ENCODE measurements at regions not wholly inside any gene's neighbourhood (a gene's known extent, or its start where the extent isn't known, plus 50 kb on each side); places are given as distances from the start of the nearest gene placed in this dataset.

DNA sequence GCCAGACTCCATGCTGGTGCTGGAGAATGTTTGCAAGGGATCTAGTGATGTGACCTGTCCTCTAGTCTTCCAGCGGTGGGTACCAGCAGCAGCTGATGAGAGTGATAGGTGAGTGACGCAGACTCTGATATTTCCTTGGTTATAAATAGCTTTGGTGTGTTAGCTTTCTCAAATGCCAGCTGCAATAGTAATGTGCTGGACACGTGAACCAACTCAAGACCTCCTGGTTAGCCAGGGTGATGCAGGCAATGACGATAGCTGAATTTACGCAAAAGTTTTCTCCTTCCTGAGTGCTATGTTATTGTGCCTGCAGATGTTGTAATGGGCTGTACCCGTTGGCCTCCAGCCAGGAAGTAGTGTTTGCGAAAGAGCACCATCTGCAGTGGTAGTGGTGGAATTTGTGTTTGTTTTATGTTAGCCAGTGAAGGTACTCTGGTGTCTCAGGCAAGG lies 129.5 kb downstream of the CYSLTR2 start:
- H3K4me3 ChIP-seq (replicated peaks; ENCODE audit: low read depth, low read length): no peak overlapping the region

DNA sequence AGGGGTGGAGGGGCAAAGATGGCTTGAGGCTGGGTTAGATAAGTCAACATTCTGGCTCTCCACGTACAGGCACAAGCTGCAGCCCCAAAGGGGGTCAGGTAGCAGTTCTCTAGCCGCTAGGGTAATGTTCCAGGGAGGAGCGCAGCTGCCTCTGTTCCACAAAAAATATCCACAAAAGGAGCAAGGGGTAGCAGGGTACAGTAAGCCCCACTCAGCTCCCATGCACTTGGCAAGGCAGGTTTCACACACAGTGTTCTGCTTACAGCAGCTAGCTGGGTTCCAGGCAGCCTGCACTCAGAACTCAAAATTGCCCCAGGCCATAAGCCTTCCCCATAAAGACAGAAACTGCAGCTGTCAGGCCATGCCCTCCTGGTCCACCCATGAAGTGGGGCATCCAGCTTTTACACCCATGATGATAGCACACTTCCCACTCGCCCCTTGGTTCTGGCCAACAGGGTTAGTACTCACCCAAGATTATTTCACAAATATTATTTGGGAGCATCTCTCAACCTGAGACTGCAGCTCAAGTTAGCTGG lies 130.0 kb downstream of the CYSLTR2 start:
- Histone ChIP-seq H3K27me3 (replicated peaks; ENCODE audit: control insufficient read depth, insufficient read depth, low read length) (no peaks in the 10 kb centered on the region), H3K4me3 (replicated peaks; ENCODE audit: low read depth, low read length) (no peak overlapping the region), H3K36me3 (ENCODE audit: control insufficient read depth, insufficient read depth, low read length) (no peaks in the 10 kb centered on the region)
- DNase-seq (ENCODE audit: extremely low read depth, insufficient read length): no peak
- TF ChIP-seq, protein P1, sequence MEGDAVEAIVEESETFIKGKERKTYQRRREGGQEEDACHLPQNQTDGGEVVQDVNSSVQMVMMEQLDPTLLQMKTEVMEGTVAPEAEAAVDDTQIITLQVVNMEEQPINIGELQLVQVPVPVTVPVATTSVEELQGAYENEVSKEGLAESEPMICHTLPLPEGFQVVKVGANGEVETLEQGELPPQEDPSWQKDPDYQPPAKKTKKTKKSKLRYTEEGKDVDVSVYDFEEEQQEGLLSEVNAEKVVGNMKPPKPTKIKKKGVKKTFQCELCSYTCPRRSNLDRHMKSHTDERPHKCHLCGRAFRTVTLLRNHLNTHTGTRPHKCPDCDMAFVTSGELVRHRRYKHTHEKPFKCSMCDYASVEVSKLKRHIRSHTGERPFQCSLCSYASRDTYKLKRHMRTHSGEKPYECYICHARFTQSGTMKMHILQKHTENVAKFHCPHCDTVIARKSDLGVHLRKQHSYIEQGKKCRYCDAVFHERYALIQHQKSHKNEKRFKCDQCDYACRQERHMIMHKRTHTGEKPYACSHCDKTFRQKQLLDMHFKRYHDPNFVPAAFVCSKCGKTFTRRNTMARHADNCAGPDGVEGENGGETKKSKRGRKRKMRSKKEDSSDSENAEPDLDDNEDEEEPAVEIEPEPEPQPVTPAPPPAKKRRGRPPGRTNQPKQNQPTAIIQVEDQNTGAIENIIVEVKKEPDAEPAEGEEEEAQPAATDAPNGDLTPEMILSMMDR (IDR thresholded peaks at IDR 0.05; ENCODE audit: insufficient read depth, low read length, poor library complexity, severe bottlenecking): no peak

More for the DNA sequence above, 129.5 kb downstream of the CYSLTR2 start:
- TF ChIP-seq, protein P1 (IDR thresholded peaks at IDR 0.05; ENCODE audit: insufficient read depth, low read length, poor library complexity, severe bottlenecking): no peak
- no peak for DNase-seq (ENCODE audit: extremely low read depth, insufficient read length)
- H3K27me3 ChIP-seq (replicated peaks; ENCODE audit: control insufficient read depth, insufficient read depth, low read length): no peaks in the 10 kb centered on the region
- no peaks in the 10 kb centered on the region for H3K36me3 ChIP-seq (ENCODE audit: control insufficient read depth, insufficient read depth, low read length)

DNA sequence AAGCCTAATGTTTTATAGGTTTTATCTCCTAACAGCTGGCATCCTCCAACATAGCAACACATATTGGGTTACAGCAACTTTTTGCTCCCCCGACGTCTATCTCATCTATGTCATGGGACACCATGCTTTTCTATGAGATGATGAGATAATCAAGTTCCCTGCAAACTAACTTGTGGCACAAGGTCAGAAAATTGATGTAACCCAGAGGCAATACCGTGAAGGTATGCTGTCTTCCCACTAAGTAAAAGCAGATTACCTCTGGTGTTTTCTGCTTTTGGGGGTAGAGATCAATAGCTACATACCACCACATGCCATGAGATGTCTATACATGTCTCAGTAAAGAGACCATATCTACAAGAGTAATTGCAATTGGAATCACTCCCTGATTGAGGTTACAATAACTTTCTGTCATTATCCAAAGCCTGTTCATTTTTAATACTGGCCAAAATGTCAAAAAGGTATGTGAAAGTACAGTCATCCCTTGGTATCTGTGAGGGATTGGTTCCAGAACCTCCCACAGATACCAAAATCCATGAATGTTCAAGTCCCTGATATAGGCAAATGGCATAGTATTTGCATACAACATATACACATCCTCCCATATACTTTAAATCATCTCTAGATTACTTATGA lies 131.3 kb downstream of the CYSLTR2 start:
- TF ChIP-seq, protein P1 (IDR thresholded peaks at IDR 0.05; ENCODE audit: insufficient read depth, low read length, poor library complexity, severe bottlenecking): no peak
- H3K36me3 ChIP-seq (ENCODE audit: control insufficient read depth, insufficient read depth, low read length): no peaks in the 10 kb centered on the region
- DNase-seq (ENCODE audit: extremely low read depth, insufficient read length): no peak
- H3K27me3 ChIP-seq (replicated peaks; ENCODE audit: control insufficient read depth, insufficient read depth, low read length): no peaks in the 10 kb centered on the region
- no peak overlapping the region for H3K4me3 ChIP-seq (replicated peaks; ENCODE audit: low read depth, low read length)

GRCh38 chr13:48790199-48790598 lies 136.5 kb downstream of the CYSLTR2 start:
- H3K27me3 ChIP-seq (replicated peaks; ENCODE audit: control insufficient read depth, insufficient read depth, low read length): no peaks in the 10 kb centered on the region; the same call in 1 of the 2 replicates
- DNase-seq (ENCODE audit: extremely low read depth, insufficient read length): no peak
- no peaks in the 10 kb centered on the region for H3K36me3 ChIP-seq (ENCODE audit: control insufficient read depth, insufficient read depth, low read length)
- TF ChIP-seq, protein P1 (IDR thresholded peaks at IDR 0.05; ENCODE audit: insufficient read depth, low read length, poor library complexity, severe bottlenecking): no peak
- no peak overlapping the region for H3K4me3 ChIP-seq (replicated peaks; ENCODE audit: low read depth, low read length)

DNA sequence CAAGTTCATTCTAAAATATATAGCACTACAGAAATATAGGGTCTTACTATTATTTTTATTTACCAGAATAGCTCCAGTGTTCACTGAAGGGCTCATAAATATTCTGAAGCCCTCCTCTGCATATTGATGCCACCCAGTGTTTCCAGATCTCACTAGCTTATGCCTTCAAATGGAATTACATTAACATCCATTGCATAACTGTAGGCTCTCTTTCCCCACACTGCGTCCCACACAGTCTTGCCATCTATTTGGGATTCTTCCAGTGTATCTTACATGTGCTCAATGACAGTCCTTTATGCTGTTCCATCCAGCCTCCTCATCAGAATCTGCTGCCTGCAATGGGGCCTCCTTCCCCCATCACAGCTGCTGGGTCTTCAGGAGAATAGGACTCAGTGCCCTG lies 137.2 kb downstream of the CYSLTR2 start:
- Histone ChIP-seq H3K4me3 (replicated peaks; ENCODE audit: low read depth, low read length) (no peak overlapping the region), H3K27me3 (replicated peaks; ENCODE audit: control insufficient read depth, insufficient read depth, low read length) (no peaks in the 10 kb centered on the region; the same call in 1 of the 2 replicates), H3K36me3 (ENCODE audit: control insufficient read depth, insufficient read depth, low read length) (no peaks in the 10 kb centered on the region)
- TF ChIP-seq, protein P1 (IDR thresholded peaks at IDR 0.05; ENCODE audit: insufficient read depth, low read length, poor library complexity, severe bottlenecking): no peak
- DNase-seq (ENCODE audit: extremely low read depth, insufficient read length): no peak
